OCI-LY3 (cell line): ENCODE measurements at regions not wholly inside any gene's neighbourhood (a gene's known extent, or its start where the extent isn't known, plus 50 kb on each side); places are given as distances from the start of the nearest gene placed in this dataset.
"Not testable (repeated sequence)": the region's sequence is repeated elsewhere in the genome, so short reads cannot be mapped to it uniquely, and the experiment has no call there.

Experiments
- H2AFZ ChIP-seq: fragments of 200-600, 300-600 bp; shearing (Covaris generic); 2 replicates; pipeline ENCODE4 v1.6.0; 2014; ENCODE audit warnings: antibody characterized with exemption, low read depth, low read length
- H3K27ac ChIP-seq: fragments of 200-600, 300-600 bp; sonication (generic); 2 replicates; pipeline ENCODE4 v1.5.1; 2014; ENCODE audit warnings: mild to moderate bottlenecking, low read length, moderate library complexity, mixed read lengths
- H3K27me3 ChIP-seq: fragments of 200-600, 300-600 bp; sonication (generic); 2 replicates; pipeline ENCODE4 v1.6.1; 2014; ENCODE audit warnings: low read depth, low read length, mixed read lengths
- H3K36me3 ChIP-seq: fragments of 200-600, 300-600 bp; sonication (generic); replicated peaks from 2 replicates; pipeline ENCODE3; 2014; ENCODE audit warnings: low read depth, low read length, mixed read lengths
- H3K4me1 ChIP-seq: fragments of 300-600, 200-600 bp; sonication (generic); 2 replicates; pipeline ENCODE4 v1.6.1; 2014; ENCODE audit warnings: low read length, mixed read lengths
- H3K4me2 ChIP-seq: fragments of 200-600, 300-600 bp; sonication (generic); 2 replicates; pipeline ENCODE4 v1.6.1; 2014; ENCODE audit warnings: low read length, mixed read lengths
- H3K4me3 ChIP-seq: fragments of 300-600, 200-600 bp; sonication (generic); 2 replicates; pipeline ENCODE4 v1.5.1; 2014; ENCODE audit warnings: antibody characterized with exemption, mild to moderate bottlenecking, low read length, moderate library complexity
- H3K79me2 ChIP-seq: fragments of 300-600, 200-600 bp; shearing (Covaris generic); 2 replicates; pipeline ENCODE4 v1.6.1; 2014; ENCODE audit warnings: mild to moderate bottlenecking, low read length, mixed read lengths
- H3K9ac ChIP-seq: fragments of 300-600, 200-600 bp; shearing (Covaris generic); 2 replicates; pipeline ENCODE4 v1.6.0; 2014; ENCODE audit warnings: mild to moderate bottlenecking, low read length, moderate library complexity
- H3K9me3 ChIP-seq: fragments of 200-600, 300-600 bp; shearing (Covaris generic); 2 replicates; pipeline ENCODE4 v1.6.1; 2014; ENCODE audit warnings: low read length, mixed read lengths; ENCODE audit not compliant: insufficient read depth
- H4K20me1 ChIP-seq: fragments of 200-600, 300-600 bp; sonication (generic); 2 replicates; pipeline ENCODE4 v1.6.1; 2016; ENCODE audit warnings: low read length, mixed read lengths; ENCODE audit not compliant: insufficient read depth
- EZH2phosphoT487 ChIP-seq: fragments of 200-600 bp; shearing (Covaris generic); IDR thresholded peaks from 2 replicates; pipeline ENCODE4 v1.6.1; 2018; ENCODE audit warnings: antibody characterized with exemption, mixed run types, low read depth
- TF ChIP-seq, protein P1 (sequence below): fragments of 200-600, 300-600 bp; sonication (generic); IDR thresholded peaks from 2 replicates; pipeline ENCODE4 v1.5.1; 2014; ENCODE audit warnings: antibody characterized with exemption, low read length, low read depth

DNA sequence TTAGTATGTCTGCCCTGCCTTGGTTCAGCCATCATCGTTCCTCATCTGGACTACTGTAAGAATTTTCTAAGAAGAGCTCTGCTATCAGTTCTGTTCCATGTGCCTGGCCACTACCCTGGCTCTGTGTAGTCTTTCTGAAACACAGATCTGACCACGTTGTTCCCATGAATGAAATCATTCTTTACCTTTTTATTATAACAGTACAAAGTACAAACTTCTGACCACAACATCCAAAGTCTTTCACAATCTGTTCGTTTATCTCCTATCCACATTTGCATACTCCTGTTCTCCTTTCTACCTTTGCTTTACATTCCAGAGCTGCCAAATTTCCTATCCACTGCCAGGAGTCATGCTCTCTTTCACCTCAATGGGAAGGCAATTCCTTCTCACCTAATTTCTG, 284.6 kb upstream of the LRP1B start:
- Histone ChIP-seq H3K4me1 (no peaks in the 10 kb centered on the region), H3K9ac (no peak overlapping the region), H4K20me1 (no peaks in the 10 kb centered on the region), H3K36me3 (no peaks in the 10 kb centered on the region), H3K4me2 (no peak overlapping the region), H2AFZ (peak overlapping the region; percentile 49; the same call in 1 of the 2 replicates), H3K27ac (no peak overlapping the region), H3K4me3 (no peak overlapping the region), H3K27me3 (no peaks in the 10 kb centered on the region), H3K79me2 (no peaks in the 10 kb centered on the region), H3K9me3 (no peaks in the 10 kb centered on the region)
- TF ChIP-seq EZH2phosphoT487: no peak
- TF ChIP-seq, protein P1, sequence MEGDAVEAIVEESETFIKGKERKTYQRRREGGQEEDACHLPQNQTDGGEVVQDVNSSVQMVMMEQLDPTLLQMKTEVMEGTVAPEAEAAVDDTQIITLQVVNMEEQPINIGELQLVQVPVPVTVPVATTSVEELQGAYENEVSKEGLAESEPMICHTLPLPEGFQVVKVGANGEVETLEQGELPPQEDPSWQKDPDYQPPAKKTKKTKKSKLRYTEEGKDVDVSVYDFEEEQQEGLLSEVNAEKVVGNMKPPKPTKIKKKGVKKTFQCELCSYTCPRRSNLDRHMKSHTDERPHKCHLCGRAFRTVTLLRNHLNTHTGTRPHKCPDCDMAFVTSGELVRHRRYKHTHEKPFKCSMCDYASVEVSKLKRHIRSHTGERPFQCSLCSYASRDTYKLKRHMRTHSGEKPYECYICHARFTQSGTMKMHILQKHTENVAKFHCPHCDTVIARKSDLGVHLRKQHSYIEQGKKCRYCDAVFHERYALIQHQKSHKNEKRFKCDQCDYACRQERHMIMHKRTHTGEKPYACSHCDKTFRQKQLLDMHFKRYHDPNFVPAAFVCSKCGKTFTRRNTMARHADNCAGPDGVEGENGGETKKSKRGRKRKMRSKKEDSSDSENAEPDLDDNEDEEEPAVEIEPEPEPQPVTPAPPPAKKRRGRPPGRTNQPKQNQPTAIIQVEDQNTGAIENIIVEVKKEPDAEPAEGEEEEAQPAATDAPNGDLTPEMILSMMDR: no peak

GRCh38 chr2:142398212-142398611, 267.4 kb upstream of the LRP1B start:
- no peaks in the 10 kb centered on the region for H3K36me3 ChIP-seq
- H3K9me3 ChIP-seq: 0 out of 2 replicates have a peak, but pooled peaks cover 3% of the 10 kb centered on the region
- no peak overlapping the region for H3K9ac ChIP-seq
- no peak overlapping the region for H2AFZ ChIP-seq
- no peaks in the 10 kb centered on the region for H3K79me2 ChIP-seq
- no peaks in the 10 kb centered on the region for H3K4me1 ChIP-seq
- TF ChIP-seq, protein P1: no peak
- no peak for TF ChIP-seq EZH2phosphoT487
- no peak overlapping the region for H3K27ac ChIP-seq
- no peak overlapping the region for H3K4me3 ChIP-seq
- no peaks in the 10 kb centered on the region for H4K20me1 ChIP-seq
- no peak overlapping the region for H3K4me2 ChIP-seq
- no peaks in the 10 kb centered on the region for H3K27me3 ChIP-seq

DNA sequence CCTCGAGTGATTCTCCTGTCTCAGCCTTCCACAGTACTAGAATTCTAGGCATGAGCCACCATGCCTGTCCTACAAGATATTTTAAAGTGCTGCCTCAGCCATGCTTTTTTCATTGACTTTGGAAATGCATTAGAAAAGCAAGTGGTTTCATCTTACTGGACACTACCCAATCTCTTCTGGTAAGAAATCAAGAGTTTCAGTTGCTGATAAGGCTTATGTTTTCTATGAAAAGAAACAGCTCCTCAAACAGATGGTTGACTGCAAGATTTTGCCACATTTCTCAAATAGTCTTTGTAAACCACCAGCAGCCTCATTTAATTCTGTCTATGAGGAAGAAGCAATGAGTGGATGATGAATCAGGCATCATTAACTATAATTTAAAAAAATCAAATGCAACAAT, 264.5 kb upstream of the LRP1B start:
- H3K36me3 ChIP-seq: no peaks in the 10 kb centered on the region
- no peak overlapping the region for H3K4me2 ChIP-seq
- H3K4me1 ChIP-seq: no peaks in the 10 kb centered on the region
- H3K79me2 ChIP-seq: no peaks in the 10 kb centered on the region
- no peaks in the 10 kb centered on the region for H3K27me3 ChIP-seq
- H3K4me3 ChIP-seq: no peak overlapping the region
- H3K9ac ChIP-seq: no peak overlapping the region
- no peak overlapping the region for H2AFZ ChIP-seq
- H4K20me1 ChIP-seq: no peaks in the 10 kb centered on the region
- no peak overlapping the region for H3K27ac ChIP-seq
- no peak for TF ChIP-seq EZH2phosphoT487
- TF ChIP-seq, protein P1: no peak
- H3K9me3 ChIP-seq: 0 out of 2 replicates have a peak, but pooled peaks cover 3% of the 10 kb centered on the region

DNA sequence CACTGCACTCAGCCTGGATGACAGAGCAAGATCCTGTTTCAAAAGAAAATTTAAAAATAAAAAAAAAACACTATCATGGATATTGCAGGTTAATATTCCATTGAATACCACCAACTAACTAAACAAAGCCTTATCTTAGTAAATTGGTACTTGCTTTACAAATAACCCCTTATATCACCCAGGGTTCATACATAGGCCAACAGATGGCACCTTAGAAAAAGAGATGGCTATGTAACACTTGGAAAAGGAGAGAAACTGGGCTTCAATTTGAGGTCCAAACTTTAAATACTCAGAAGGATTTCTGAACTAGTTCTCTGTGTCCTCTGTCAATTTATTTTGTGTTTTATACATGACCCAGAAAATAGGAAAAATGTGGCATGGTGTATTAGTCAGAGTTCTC, 249.6 kb upstream of the LRP1B start:
- no peaks in the 10 kb centered on the region for H3K9me3 ChIP-seq
- no peak overlapping the region for H3K4me2 ChIP-seq
- no peak overlapping the region for H2AFZ ChIP-seq
- peaks cover 5% of the 10 kb centered on the region for H3K4me1 ChIP-seq
- no peak overlapping the region for H3K27ac ChIP-seq
- H3K27me3 ChIP-seq: no peaks in the 10 kb centered on the region
- TF ChIP-seq EZH2phosphoT487: no peak
- TF ChIP-seq, protein P1: no peak
- H3K79me2 ChIP-seq: no peaks in the 10 kb centered on the region
- H4K20me1 ChIP-seq: no peaks in the 10 kb centered on the region
- H3K9ac ChIP-seq: no peak overlapping the region
- no peaks in the 10 kb centered on the region for H3K36me3 ChIP-seq
- H3K4me3 ChIP-seq: no peak overlapping the region

DNA sequence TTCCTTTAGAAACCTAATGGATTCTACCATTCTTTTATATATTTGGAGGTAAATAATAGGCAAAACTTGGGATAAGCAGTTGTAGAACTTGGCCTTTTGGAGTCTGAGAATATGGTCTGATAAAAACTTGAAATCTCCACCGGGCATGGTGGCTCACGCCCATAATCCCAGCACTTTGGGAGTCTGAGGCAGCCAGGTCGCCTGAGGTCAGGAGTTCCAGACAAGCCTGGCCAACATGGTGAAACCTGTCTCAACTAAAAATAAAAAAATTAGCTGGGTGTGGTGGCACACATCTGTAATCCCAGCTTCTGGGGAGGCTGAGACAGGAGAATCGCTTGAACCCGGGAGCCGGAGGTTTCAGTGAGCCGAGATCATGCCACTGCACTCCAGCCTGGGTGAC, 231.3 kb upstream of the LRP1B start:
- not testable (repeated sequence) for H3K27ac ChIP-seq, H4K20me1 ChIP-seq, H3K79me2 ChIP-seq, H3K4me3 ChIP-seq, H3K9me3 ChIP-seq, H3K4me2 ChIP-seq, H3K36me3 ChIP-seq, H2AFZ ChIP-seq, H3K4me1 ChIP-seq, H3K27me3 ChIP-seq, H3K9ac ChIP-seq
